Prostate gland (tissue), 2 donors: ENCODE measurements at regions not wholly inside any gene's neighbourhood (a gene's known extent, or its start where the extent isn't known, plus 50 kb on each side); places are given as distances from the start of the nearest gene placed in this dataset.

Source experiments
- POLR2A ChIP-seq: fragments of 450-650 bp; IDR thresholded peaks from one replicate; pipeline ENCODE4 v1.6.1; 2016; ENCODE audit warnings: antibody characterized with exemption, mild to moderate bottlenecking
- POLR2AphosphoS5 ChIP-seq: sonication (generic); formaldehyde crosslinking; IDR thresholded peaks from one replicate; pipeline ENCODE4 v1.6.1; 2017; ENCODE audit warnings: antibody characterized with exemption
- TF ChIP-seq, protein P1 (sequence below), 4 experiments: fragments of 200-600 bp in 2 of 4; fragments of 450-650 bp in 2 of 4; sonication (generic) in 2 of 4; IDR thresholded peaks; 1 replicate in 3 of 4; 2 replicates in 1 of 4; pipeline ENCODE4 v1.5.1; 2016 to 2019; ENCODE audit warnings: antibody characterized with exemption in 4 of 4, mild to moderate bottlenecking in 2 of 4, moderate library complexity in 2 of 4

DNA sequence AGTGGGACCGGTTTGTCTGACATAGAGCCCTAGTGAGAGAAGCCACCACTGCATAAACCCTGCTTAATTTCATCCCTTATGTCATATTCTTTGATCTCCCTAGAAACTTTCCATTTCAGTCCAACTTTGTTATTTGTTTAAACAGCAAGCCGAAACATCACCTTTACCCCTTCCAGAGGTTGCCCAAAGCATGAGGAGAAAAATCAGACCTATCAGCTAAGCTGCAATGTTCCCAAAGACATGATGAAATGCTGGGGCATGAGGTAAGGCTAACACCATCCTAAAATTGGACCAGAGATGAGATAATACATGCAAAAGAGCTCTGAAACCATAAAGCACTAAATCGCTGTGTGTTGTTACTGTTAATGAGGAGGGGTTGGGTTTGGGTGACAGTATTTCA, 447.9 kb upstream of the ACVR2A start:
- TF ChIP-seq, protein P1, sequence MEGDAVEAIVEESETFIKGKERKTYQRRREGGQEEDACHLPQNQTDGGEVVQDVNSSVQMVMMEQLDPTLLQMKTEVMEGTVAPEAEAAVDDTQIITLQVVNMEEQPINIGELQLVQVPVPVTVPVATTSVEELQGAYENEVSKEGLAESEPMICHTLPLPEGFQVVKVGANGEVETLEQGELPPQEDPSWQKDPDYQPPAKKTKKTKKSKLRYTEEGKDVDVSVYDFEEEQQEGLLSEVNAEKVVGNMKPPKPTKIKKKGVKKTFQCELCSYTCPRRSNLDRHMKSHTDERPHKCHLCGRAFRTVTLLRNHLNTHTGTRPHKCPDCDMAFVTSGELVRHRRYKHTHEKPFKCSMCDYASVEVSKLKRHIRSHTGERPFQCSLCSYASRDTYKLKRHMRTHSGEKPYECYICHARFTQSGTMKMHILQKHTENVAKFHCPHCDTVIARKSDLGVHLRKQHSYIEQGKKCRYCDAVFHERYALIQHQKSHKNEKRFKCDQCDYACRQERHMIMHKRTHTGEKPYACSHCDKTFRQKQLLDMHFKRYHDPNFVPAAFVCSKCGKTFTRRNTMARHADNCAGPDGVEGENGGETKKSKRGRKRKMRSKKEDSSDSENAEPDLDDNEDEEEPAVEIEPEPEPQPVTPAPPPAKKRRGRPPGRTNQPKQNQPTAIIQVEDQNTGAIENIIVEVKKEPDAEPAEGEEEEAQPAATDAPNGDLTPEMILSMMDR (IDR thresholded peaks at IDR 0.05), result no peak
- TF ChIP-seq POLR2AphosphoS5 (no peak), POLR2A (no peak)
